Right lobe of liver (tissue), 6 donors: ENCODE measurements at regions not wholly inside any gene's neighbourhood (a gene's known extent, or its start where the extent isn't known, plus 50 kb on each side); places are given as distances from the start of the nearest gene placed in this dataset.
A peak's percentile ranks its signal among the peaks of the same experiment; 100 is the strongest.

Source experiments
- ATAC-seq, 4 donors: fragments of 200-7000 bp; cut with Tn5 transposase; one replicate each; pipeline ENCODE4 v1.9.1; 2020; ENCODE audit warnings: mild to moderate bottlenecking in 4 of 4, moderate library complexity in 4 of 4
- DNase-seq, 3 donors: peaks; one replicate each; pipeline ENCODE4 v3.0.0-alpha.2; 2020
- H3K27ac ChIP-seq, 3 donors: fragments of 200-600 bp; one replicate each; pipeline ENCODE4 v1.8.0; 2022
- H3K27me3 ChIP-seq, 2 donors: fragments of 200-600 bp; one replicate each; pipeline ENCODE4 v1.8.0; 2022
- H3K36me3 ChIP-seq, 4 donors: fragments of 200-600 bp; sonication (generic) in 1 of 4; one replicate each; pipeline versions ENCODE4 v1.5.1 to v1.8.0; 2017 to 2022; ENCODE audit warnings: control low read depth in 1 of 4
- H3K4me1 ChIP-seq, 4 donors: fragments of 200-600 bp; sonication (generic) in 1 of 4; one replicate each; pipeline versions ENCODE4 v1.5.1 to v1.8.0; 2017 to 2022; ENCODE audit warnings: control low read depth in 1 of 4
- H3K4me3 ChIP-seq, 3 donors: fragments of 200-600 bp; one replicate each; pipeline ENCODE4 v1.8.0; 2022
- H3K9me3 ChIP-seq, 4 donors: fragments of 200-600 bp; sonication (generic) in 1 of 4; one replicate each; pipeline versions ENCODE4 v1.5.1 to v1.8.0; 2017 to 2022; ENCODE audit warnings: control low read depth in 1 of 4
- CTCF ChIP-seq, 4 donors: fragments of 200-600 bp in 3 of 4; fragments of 450-650 bp in 1 of 4; IDR thresholded peaks; one replicate each; pipeline versions ENCODE4 v1.5.1 to v1.8.0; 2016 to 2022; ENCODE audit warnings: antibody characterized with exemption in 4 of 4, mild to moderate bottlenecking in 2 of 4
- POLR2A ChIP-seq: fragments of 450-650 bp; IDR thresholded peaks from one replicate; pipeline ENCODE4 v1.6.1; 2017; ENCODE audit warnings: antibody characterized with exemption, mild to moderate bottlenecking
- WGBS: methylation state at CpG from one replicate; pipeline ENCODE4 v1.1.6; 2018; ENCODE audit warnings: low coverage, low lambda C conversion rate; ENCODE audit not compliant: insufficient coverage; ENCODE audit errors: missing lambda C conversion rate; 5-methylcytosine and 5-hydroxymethylcytosine counted together
- intact Hi-C, 2 donors: fragments of 100-400 bp; cut with DNase I; formaldehyde crosslinking; loops; one replicate each; pipeline versions ENCODE4 v1.11.2 to v1.14.1; 2022
- donor health status: DM: no; HTN: yes; CAD: no.
- donor health status: DM: no; HTN: no; CAD: no.
- donor health status: DM: no; HTN: no; CAD: no.
- donor health status: DM: no; HTN: yes; CAD: no.
- donor health status: DM: no; HTN: yes; CAD: no.

DNA sequence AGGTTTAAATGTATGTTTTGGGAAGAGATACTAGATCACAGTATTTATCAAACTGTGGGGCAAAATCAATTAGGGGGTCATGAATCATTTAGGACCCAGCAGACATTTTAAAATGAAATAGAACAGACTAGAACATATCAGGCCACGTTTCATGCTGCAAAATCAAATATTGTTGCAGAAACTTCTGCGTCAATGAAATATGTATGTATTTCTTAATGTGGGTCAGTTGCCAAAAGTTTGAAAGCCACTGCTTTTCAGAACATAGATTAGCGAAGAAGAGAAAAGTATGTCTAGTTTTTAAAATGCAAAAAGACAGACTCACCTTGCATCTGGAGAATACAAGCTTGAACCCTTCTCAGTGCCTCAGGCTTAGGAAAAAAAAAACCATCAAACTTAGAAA, 102.7 kb upstream of the BMPER start:
- ATAC-seq, result no peak
- no peaks in the 10 kb centered on the region for H3K4me1 ChIP-seq

DNA sequence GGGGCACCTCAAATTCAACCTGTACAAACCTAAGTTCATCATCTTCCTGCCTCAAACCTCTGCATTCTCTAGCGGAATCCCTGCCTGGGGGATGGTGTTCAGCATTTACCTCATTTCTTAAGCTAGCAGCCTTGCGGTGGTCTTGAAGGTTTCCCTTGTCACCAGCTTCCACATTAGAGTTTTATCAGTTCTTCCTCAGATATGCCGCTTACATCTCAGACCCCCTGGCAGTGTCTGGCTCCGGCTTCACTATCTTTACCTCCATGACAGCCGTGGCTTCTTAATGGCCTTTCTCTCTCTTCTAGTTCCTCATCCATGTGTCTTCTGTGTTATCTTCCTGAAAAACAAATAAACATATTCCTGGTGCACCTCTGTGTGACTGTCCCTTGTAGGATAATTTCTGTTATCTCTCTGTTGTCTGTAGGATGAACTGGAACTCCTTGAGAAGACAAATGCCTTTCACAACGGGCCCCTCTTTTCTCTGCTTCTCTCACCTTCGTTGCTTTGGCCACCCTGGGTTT, 101.1 kb upstream of the BMPER start:
- no peak for DNase-seq
- no peak overlapping the region for H3K4me3 ChIP-seq
- H3K27ac ChIP-seq, result no peak overlapping the region
- TF ChIP-seq POLR2A, result no peak
- H3K4me1 ChIP-seq, result no peaks in the 10 kb centered on the region
- no peaks in the 10 kb centered on the region for H3K36me3 ChIP-seq
- intact Hi-C loops, result no loop called here
- no peak for ATAC-seq
- H3K27me3 ChIP-seq, result no peaks in the 10 kb centered on the region
- H3K9me3 ChIP-seq, result peaks cover 0 to 3% (median 0%) of the 10 kb centered on the region in 4 donors
- 78% methylated on average over 7 of the region's 7 CpGs for whole genome bisulfite sequencing

More for the DNA sequence above, 102.7 kb upstream of the BMPER start:
- H3K36me3 ChIP-seq, result no peaks in the 10 kb centered on the region
- intact Hi-C loops, result no loop called here
- H3K27ac ChIP-seq, result no peak overlapping the region
- peaks cover 0 to 3% (median 0%) of the 10 kb centered on the region in 4 donors for H3K9me3 ChIP-seq
- TF ChIP-seq CTCF (IDR thresholded peaks at IDR 0.05) (no peak), POLR2A (no peak)
- DNase-seq, result no peak
- no peak overlapping the region for H3K4me3 ChIP-seq
- WGBS, result 77% methylated on average over 3 of the region's 3 CpGs
- H3K27me3 ChIP-seq, result no peaks in the 10 kb centered on the region

- intact Hi-C loops, result no loop called here
- Histone ChIP-seq H3K27me3 (no peaks in the 10 kb centered on the region), H3K4me1 (no peaks in the 10 kb centered on the region), H3K4me3 (no peak overlapping the region), H3K36me3 (no peaks in the 10 kb centered on the region), H3K27ac (no peak overlapping the region), H3K9me3 (peaks cover 0 to 3% (median 0%) of the 10 kb centered on the region in 4 donors)
- peak; percentile 35 to 73 (median 58) for ATAC-seq
- TF ChIP-seq POLR2A, result no peak
- TF ChIP-seq CTCF (IDR thresholded peaks at IDR 0.05), result no peak
- DNase-seq, result no peak
- 64% methylated on average over 7 of the region's 7 CpGs for WGBS
Observed at GRCh38 chr7:33805630-33806233, 99.6 kb upstream of the BMPER start.

GRCh38 chr7:33806298-33807154, 98.8 kb upstream of the BMPER start:
- Histone ChIP-seq H3K27me3 (no peaks in the 10 kb centered on the region), H3K27ac (no peak overlapping the region), H3K9me3 (no peaks in the 10 kb centered on the region), H3K4me3 (no peak overlapping the region), H3K36me3 (no peaks in the 10 kb centered on the region), H3K4me1 (no peaks in the 10 kb centered on the region)
- DNase-seq, result no peak
- intact Hi-C loops, result no loop called here
- 36% methylated on average over 4 of the region's 5 CpGs for WGBS
- TF ChIP-seq POLR2A, result no peak
- peak; percentile 26 to 44 (median 34) for ATAC-seq

DNA sequence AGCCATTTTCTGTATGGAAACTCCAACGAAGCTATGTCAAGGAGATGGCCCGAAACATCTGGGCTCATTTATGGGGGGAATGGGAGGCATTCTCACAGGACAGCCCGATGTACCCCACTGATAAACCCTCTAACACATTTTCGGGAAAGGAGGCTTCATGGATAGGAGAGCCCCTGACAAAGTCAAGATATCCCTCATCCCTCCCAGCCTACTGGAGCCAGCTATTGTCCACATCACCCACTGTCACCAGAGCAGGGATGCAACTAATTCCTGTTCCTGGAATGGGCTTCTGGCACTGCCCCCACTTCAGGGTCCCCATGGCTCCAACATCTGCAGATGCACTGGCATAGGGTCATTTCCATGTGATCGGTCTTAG, 98.2 kb upstream of the BMPER start:
- ATAC-seq (no peak), DNase-seq (no peak)
- Histone ChIP-seq H3K4me3 (no peak overlapping the region), H3K9me3 (no peaks in the 10 kb centered on the region), H3K27ac (no peak overlapping the region), H3K27me3 (no peaks in the 10 kb centered on the region), H3K4me1 (no peaks in the 10 kb centered on the region), H3K36me3 (no peaks in the 10 kb centered on the region)
- no peak for TF ChIP-seq CTCF (IDR thresholded peaks at IDR 0.05)
- TF ChIP-seq POLR2A, result no peak
- intact Hi-C loops, result no loop called here
- 0% methylated on average over 1 of the region's 5 CpGs for WGBS
